SIG-M5 (cell line): ENCODE measurements at regions not wholly inside any gene's neighbourhood (a gene's known extent, or its start where the extent isn't known, plus 50 kb on each side); places are given as distances from the start of the nearest gene placed in this dataset.
"Not testable (repeated sequence)": the region's sequence is repeated elsewhere in the genome, so short reads cannot be mapped to it uniquely, and the experiment has no call there.

Experiments
- DNase-seq: peaks from one replicate; lab custom pipeline; 2025; lab: John Stamatoyannopoulos, UW

GRCh38 chrX:3550871-3551270 lies 162.6 kb downstream of the PRKX start:
- DNase-seq = no peak

- no peak for DNase-seq
Measured at GRCh38 chrX:3550160-3550751, 163.2 kb downstream of the PRKX start.

GRCh38 chrX:3549411-3549911 lies 164.0 kb downstream of the PRKX start:
- no peak for DNase-seq

- no peak for DNase-seq
Measured at GRCh38 chrX:3548765-3549391, 164.6 kb downstream of the PRKX start.

GRCh38 chrX:3545901-3546300 lies 167.5 kb downstream of the PRKX start:
- DNase-seq = no peak

- no peak for DNase-seq
Measured at GRCh38 chrX:3541336-3541735, 172.1 kb downstream of the PRKX start.

GRCh38 chrX:3540105-3540504 lies 173.3 kb downstream of the PRKX start:
- DNase-seq = no peak

- no peak for DNase-seq
Measured at GRCh38 chrX:3532581-3533085, 180.8 kb downstream of the PRKX start.

GRCh38 chrX:3531435-3531834 lies 182.0 kb downstream of the PRKX start:
- DNase-seq = not testable (repeated sequence)

GRCh38 chrX:3529466-3530010 lies 183.1 kb upstream of the MXRA5 start:
- DNase-seq = no peak

GRCh38 chrX:3527811-3528210 lies 181.4 kb upstream of the MXRA5 start:
- DNase-seq = no peak

- DNase-seq = no peak
Measured at GRCh38 chrX:3527166-3527565, 180.7 kb upstream of the MXRA5 start.

- DNase-seq = no peak
Measured at GRCh38 chrX:3526731-3527130, 180.3 kb upstream of the MXRA5 start.

GRCh38 chrX:3526071-3526470 lies 179.6 kb upstream of the MXRA5 start:
- no peak for DNase-seq

GRCh38 chrX:3522101-3522650 lies 175.7 kb upstream of the MXRA5 start:
- DNase-seq = no peak

GRCh38 chrX:3521396-3521795 lies 174.9 kb upstream of the MXRA5 start:
- no peak for DNase-seq

- DNase-seq = no peak
Measured at GRCh38 chrX:3520982-3521381, 174.5 kb upstream of the MXRA5 start.

GRCh38 chrX:3520458-3520857 lies 174.0 kb upstream of the MXRA5 start:
- no peak for DNase-seq

GRCh38 chrX:3519384-3519783 lies 172.9 kb upstream of the MXRA5 start:
- not testable (repeated sequence) for DNase-seq

GRCh38 chrX:3518870-3519269 lies 172.4 kb upstream of the MXRA5 start:
- DNase-seq = no peak

- DNase-seq = no peak
Measured at GRCh38 chrX:3516051-3516541, 169.6 kb upstream of the MXRA5 start.

- DNase-seq = no peak
Measured at GRCh38 chrX:3514996-3515395, 168.5 kb upstream of the MXRA5 start.

GRCh38 chrX:3512150-3512549 lies 165.7 kb upstream of the MXRA5 start:
- not testable (repeated sequence) for DNase-seq
